KBM-7 (cell line): ENCODE measurements at regions not wholly inside any gene's neighbourhood (a gene's known extent, or its start where the extent isn't known, plus 50 kb on each side); places are given as distances from the start of the nearest gene placed in this dataset.

Source experiments
- DNase-seq: peaks from one replicate; pipeline ENCODE4 v3.0.0-alpha.2; 2015
- in situ Hi-C: fragments of 300-500 bp; cut with MboI; formaldehyde crosslinking; loops from 2 replicates; pipeline ENCODE4 v1.14.3; 2020; ENCODE audit warnings: low sequenced_read_pairs, low pct_unique_long_range_greater_than_20kb, mixed read lengths

- in situ Hi-C loops, result no loop called here
- DNase-seq, result no peak
Measured at GRCh38 chr6:121499666-121500065, 64.2 kb downstream of the GJA1 start.

- in situ Hi-C loops, result no loop called here
- no peak for DNase-seq
Measured at GRCh38 chr6:121503589-121503991, 68.1 kb downstream of the GJA1 start.

GRCh38 chr6:121504227-121504626, 68.8 kb downstream of the GJA1 start:
- in situ Hi-C loops, result no loop called here
- DNase-seq, result no peak

- DNase-seq, result no peak
- in situ Hi-C loops, result no loop called here
Measured at GRCh38 chr6:121505284-121505683, 69.8 kb downstream of the GJA1 start.

GRCh38 chr6:121506761-121507754, 71.6 kb downstream of the GJA1 start:
- no peak for DNase-seq
- in situ Hi-C loops, result no loop called here

GRCh38 chr6:121510568-121511177, 75.2 kb downstream of the GJA1 start:
- no peak for DNase-seq
- in situ Hi-C loops, result no loop called here

- in situ Hi-C loops, result no loop called here
- no peak for DNase-seq
Measured at GRCh38 chr6:121515630-121516265, 80.3 kb downstream of the GJA1 start.

GRCh38 chr6:121516331-121516730, 80.9 kb downstream of the GJA1 start:
- no peak for DNase-seq
- in situ Hi-C loops, result no loop called here

GRCh38 chr6:121520337-121521163, 85.1 kb downstream of the GJA1 start:
- in situ Hi-C loops, result no loop called here
- DNase-seq, result no peak

GRCh38 chr6:121521164-121521555, 85.7 kb downstream of the GJA1 start:
- in situ Hi-C loops, result no loop called here
- DNase-seq, result no peak

- DNase-seq, result no peak
- in situ Hi-C loops, result no loop called here
Measured at GRCh38 chr6:121522265-121522664, 86.8 kb downstream of the GJA1 start.

GRCh38 chr6:121522771-121523386, 87.4 kb downstream of the GJA1 start:
- DNase-seq, result no peak
- in situ Hi-C loops, result no loop called here

GRCh38 chr6:121523628-121524027, 88.2 kb downstream of the GJA1 start:
- in situ Hi-C loops, result no loop called here
- no peak for DNase-seq

- no peak for DNase-seq
- in situ Hi-C loops, result no loop called here
Measured at GRCh38 chr6:121526282-121526681, 90.8 kb downstream of the GJA1 start.

GRCh38 chr6:121531658-121532169, 96.3 kb downstream of the GJA1 start:
- in situ Hi-C loops, result no loop called here
- DNase-seq, result no peak

GRCh38 chr6:121533321-121533841, 97.9 kb downstream of the GJA1 start:
- in situ Hi-C loops, result no loop called here
- DNase-seq, result no peak

GRCh38 chr6:121535777-121536176, 100.3 kb downstream of the GJA1 start:
- DNase-seq, result no peak
- in situ Hi-C loops, result no loop called here

- in situ Hi-C loops, result no loop called here
- DNase-seq, result no peak
Measured at GRCh38 chr6:121536345-121536744, 100.9 kb downstream of the GJA1 start.
